ENCODE measurements at regions not wholly inside any gene's neighbourhood (a gene's known extent, or its start where the extent isn't known, plus 50 kb on each side); places are given as distances from the start of the nearest gene placed in this dataset.
"Not testable (repeated sequence)": the region's sequence is repeated elsewhere in the genome, so short reads cannot be mapped to it uniquely, and the experiment has no call there.

DNA sequence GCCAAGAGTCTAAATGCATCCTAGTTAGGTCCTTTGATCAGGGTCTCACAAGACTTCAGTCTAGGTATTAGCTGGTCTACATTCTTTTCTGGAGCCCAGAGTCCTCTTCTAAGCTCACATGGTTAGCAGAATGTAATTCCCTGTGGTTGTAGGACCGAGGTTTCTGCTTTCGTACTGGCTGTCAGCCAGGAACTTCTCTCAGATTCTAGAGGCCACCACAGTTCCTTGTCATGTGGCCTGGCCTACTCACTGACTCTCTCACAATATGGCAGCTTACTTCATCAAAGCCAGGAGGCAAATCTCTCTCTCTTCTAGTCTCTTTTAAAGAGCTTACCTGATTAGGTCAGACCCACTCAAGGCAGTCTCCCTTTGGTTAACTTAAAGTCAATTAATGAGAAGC lies 82.9 kb downstream of the POU4F1 start:
- no peak overlapping the region for H3K27ac ChIP-seq (ENCODE audit: low read depth, low read length)
- H3F3A ChIP-seq (ENCODE audit: insufficient read depth): no peaks in the 10 kb centered on the region
- H3K36me3 ChIP-seq (ENCODE audit: low read length): no peaks in the 10 kb centered on the region
- no peak overlapping the region for H3K9ac ChIP-seq (ENCODE audit: low read length)
- H3K9me3 ChIP-seq (ENCODE audit: insufficient read depth, low read length): no peaks in the 10 kb centered on the region
- no peaks in the 10 kb centered on the region for H4K20me1 ChIP-seq (ENCODE audit: low read depth, low read length)
- no peak for TF ChIP-seq EZH2phosphoT487 (conservative IDR thresholded peaks at IDR 0.05; ENCODE audit: low read length)
- TF ChIP-seq, protein P1, sequence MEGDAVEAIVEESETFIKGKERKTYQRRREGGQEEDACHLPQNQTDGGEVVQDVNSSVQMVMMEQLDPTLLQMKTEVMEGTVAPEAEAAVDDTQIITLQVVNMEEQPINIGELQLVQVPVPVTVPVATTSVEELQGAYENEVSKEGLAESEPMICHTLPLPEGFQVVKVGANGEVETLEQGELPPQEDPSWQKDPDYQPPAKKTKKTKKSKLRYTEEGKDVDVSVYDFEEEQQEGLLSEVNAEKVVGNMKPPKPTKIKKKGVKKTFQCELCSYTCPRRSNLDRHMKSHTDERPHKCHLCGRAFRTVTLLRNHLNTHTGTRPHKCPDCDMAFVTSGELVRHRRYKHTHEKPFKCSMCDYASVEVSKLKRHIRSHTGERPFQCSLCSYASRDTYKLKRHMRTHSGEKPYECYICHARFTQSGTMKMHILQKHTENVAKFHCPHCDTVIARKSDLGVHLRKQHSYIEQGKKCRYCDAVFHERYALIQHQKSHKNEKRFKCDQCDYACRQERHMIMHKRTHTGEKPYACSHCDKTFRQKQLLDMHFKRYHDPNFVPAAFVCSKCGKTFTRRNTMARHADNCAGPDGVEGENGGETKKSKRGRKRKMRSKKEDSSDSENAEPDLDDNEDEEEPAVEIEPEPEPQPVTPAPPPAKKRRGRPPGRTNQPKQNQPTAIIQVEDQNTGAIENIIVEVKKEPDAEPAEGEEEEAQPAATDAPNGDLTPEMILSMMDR (IDR thresholded peaks at IDR 0.05; ENCODE audit: insufficient read depth, low read length, poor library complexity, severe bottlenecking): no peak
- no peaks in the 10 kb centered on the region for H3K79me2 ChIP-seq (ENCODE audit: insufficient read depth, low read length)
- no peak overlapping the region for H2AFZ ChIP-seq (ENCODE audit: low read depth, low read length, severe bottlenecking)
- no peaks in the 10 kb centered on the region for H3K9me2 ChIP-seq (replicated peaks; ENCODE audit: insufficient read depth, low read length)
- no peak overlapping the region for H3K4me2 ChIP-seq (ENCODE audit: low read depth, low read length, poor library complexity, severe bottlenecking)
- no peaks in the 10 kb centered on the region for H3K27me3 ChIP-seq (ENCODE audit: low read length)
- H3K4me3 ChIP-seq (ENCODE audit: insufficient read depth, low read length, poor library complexity, severe bottlenecking): no peak overlapping the region

DNA sequence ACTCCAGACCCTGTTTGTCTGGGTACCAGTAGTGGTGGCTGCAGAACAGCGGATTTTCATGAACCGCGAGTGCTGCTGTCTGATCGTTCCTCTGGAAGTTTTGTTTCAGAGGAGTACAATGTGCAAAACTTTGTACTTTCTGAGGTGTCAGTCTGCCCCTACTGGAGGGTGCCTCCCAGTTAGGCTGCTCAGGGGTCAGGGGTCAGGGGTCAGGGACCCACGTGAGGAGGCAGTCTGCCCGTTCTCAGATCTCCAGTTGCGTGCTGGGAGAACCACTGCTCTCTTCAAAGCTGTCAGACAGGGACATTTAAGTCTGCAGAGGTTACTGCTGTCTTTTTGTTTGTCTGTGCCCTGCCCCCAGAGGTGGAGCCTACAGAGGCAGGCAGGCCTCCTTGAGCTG lies 84.9 kb downstream of the POU4F1 start:
- H3K9me3 ChIP-seq (ENCODE audit: insufficient read depth, low read length); H3K27me3 ChIP-seq (ENCODE audit: low read length); H3F3A ChIP-seq (ENCODE audit: insufficient read depth); H3K27ac ChIP-seq (ENCODE audit: low read depth, low read length); H3K9me2 ChIP-seq (replicated peaks; ENCODE audit: insufficient read depth, low read length); H3K4me2 ChIP-seq (ENCODE audit: low read depth, low read length, poor library complexity, severe bottlenecking); H3K9ac ChIP-seq (ENCODE audit: low read length); H3K36me3 ChIP-seq (ENCODE audit: low read length); H4K20me1 ChIP-seq (ENCODE audit: low read depth, low read length); H3K4me3 ChIP-seq (ENCODE audit: insufficient read depth, low read length, poor library complexity, severe bottlenecking); H2AFZ ChIP-seq (ENCODE audit: low read depth, low read length, severe bottlenecking); H3K79me2 ChIP-seq (ENCODE audit: insufficient read depth, low read length): not testable (repeated sequence)

DNA sequence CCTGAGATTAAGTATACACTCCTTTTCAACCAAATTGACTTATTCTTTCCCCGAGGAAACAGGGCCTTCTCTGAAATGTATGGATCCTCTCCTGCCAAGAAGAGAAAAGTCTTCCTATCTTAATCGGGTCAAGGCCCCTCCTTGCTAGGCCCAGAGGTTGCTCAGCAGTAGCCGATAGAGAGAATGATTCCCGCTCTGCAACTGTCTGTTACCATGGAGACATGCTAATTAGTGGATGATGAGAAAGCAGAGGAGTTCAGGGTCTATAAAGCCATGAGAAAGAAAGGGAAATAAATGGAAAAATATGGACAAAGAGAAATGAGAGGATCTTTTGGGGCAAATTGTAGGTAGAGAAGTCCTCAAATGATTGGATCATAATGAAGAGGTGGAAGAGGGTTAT lies 103.5 kb downstream of the POU4F1 start:
- Histone ChIP-seq H3K9me2 (replicated peaks; ENCODE audit: insufficient read depth, low read length) (no peaks in the 10 kb centered on the region), H3K36me3 (ENCODE audit: low read length) (no peaks in the 10 kb centered on the region), H3K27ac (ENCODE audit: low read depth, low read length) (no peak overlapping the region), H3K27me3 (ENCODE audit: low read length) (0 out of 2 replicates have a peak, but pooled peaks cover 3% of the 10 kb centered on the region), H3F3A (ENCODE audit: insufficient read depth) (no peaks in the 10 kb centered on the region), H4K20me1 (ENCODE audit: low read depth, low read length) (no peaks in the 10 kb centered on the region), H3K4me3 (ENCODE audit: insufficient read depth, low read length, poor library complexity, severe bottlenecking) (no peak overlapping the region), H3K4me2 (ENCODE audit: low read depth, low read length, poor library complexity, severe bottlenecking) (no peak overlapping the region), H3K9me3 (ENCODE audit: insufficient read depth, low read length) (no peaks in the 10 kb centered on the region), H3K79me2 (ENCODE audit: insufficient read depth, low read length) (no peaks in the 10 kb centered on the region), H3K9ac (ENCODE audit: low read length) (no peak overlapping the region), H2AFZ (ENCODE audit: low read depth, low read length, severe bottlenecking) (no peak overlapping the region)
- TF ChIP-seq, protein P1 (IDR thresholded peaks at IDR 0.05; ENCODE audit: insufficient read depth, low read length, poor library complexity, severe bottlenecking): no peak
- TF ChIP-seq EZH2phosphoT487 (conservative IDR thresholded peaks at IDR 0.05; ENCODE audit: low read length): no peak

- Histone ChIP-seq H2AFZ (ENCODE audit: low read depth, low read length, severe bottlenecking) (no peak overlapping the region), H3K4me2 (ENCODE audit: low read depth, low read length, poor library complexity, severe bottlenecking) (no peak overlapping the region)
Measured at GRCh38 chr13:78497702-78498355, 105.5 kb downstream of the POU4F1 start.

More at GRCh38 chr13:78497702-78498355, 105.5 kb downstream of the POU4F1 start:
- no peak for TF ChIP-seq EZH2phosphoT487 (conservative IDR thresholded peaks at IDR 0.05; ENCODE audit: low read length)
- TF ChIP-seq, protein P1 (IDR thresholded peaks at IDR 0.05; ENCODE audit: insufficient read depth, low read length, poor library complexity, severe bottlenecking): no peak
- Histone ChIP-seq H4K20me1 (ENCODE audit: low read depth, low read length) (no peaks in the 10 kb centered on the region), H3K9me3 (ENCODE audit: insufficient read depth, low read length) (no peaks in the 10 kb centered on the region), H3K79me2 (ENCODE audit: insufficient read depth, low read length) (no peaks in the 10 kb centered on the region), H3K9me2 (replicated peaks; ENCODE audit: insufficient read depth, low read length) (no peaks in the 10 kb centered on the region), H3K9ac (ENCODE audit: low read length) (no peak overlapping the region), H3K36me3 (ENCODE audit: low read length) (no peaks in the 10 kb centered on the region), H3K27ac (ENCODE audit: low read depth, low read length) (no peak overlapping the region), H3F3A (ENCODE audit: insufficient read depth) (no peaks in the 10 kb centered on the region), H3K27me3 (ENCODE audit: low read length) (0 out of 2 replicates have a peak, but pooled peaks cover 3% of the 10 kb centered on the region), H3K4me3 (ENCODE audit: insufficient read depth, low read length, poor library complexity, severe bottlenecking) (no peak overlapping the region)
